ENCODE measurements at regions not wholly inside any gene's neighbourhood (a gene's known extent, or its start where the extent isn't known, plus 50 kb on each side); places are given as distances from the start of the nearest gene placed in this dataset.
"Not testable (repeated sequence)": the region's sequence is repeated elsewhere in the genome, so short reads cannot be mapped to it uniquely, and the experiment has no call there.

DNA sequence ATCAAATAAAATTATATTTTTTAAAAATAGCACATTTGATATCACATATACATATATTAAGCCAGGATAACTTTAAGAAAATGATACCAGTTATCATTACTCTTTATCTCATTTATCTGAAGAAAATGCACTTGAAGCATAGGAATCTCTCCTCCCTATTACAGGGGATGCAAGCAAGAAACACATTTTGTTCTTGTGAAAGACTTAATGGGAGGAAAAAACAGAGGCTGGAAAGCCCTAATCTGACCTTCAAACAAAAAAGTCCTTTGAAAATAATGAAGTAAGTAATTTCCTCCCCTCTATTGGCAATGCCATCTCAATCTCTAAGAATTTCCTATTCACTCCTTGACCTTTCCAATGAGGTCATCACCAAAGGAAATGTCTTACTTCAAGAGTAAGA lies 1012.6 kb upstream of the ADAMTS5 start:
- H3K36me3 ChIP-seq (replicated peaks in 1 of 2; ENCODE audit: control extremely low read depth in 1 of 2, control insufficient read depth in 1 of 2, extremely low read depth in 1 of 2, insufficient read depth in 2 of 2, low read length in 1 of 2); CTCF ChIA-PET; H3K27me3 Mint-ChIP-seq; H3K9ac ChIP-seq (ENCODE audit: low read length); POLR2A ChIA-PET; H3K27ac Mint-ChIP-seq; H3K4me1 Mint-ChIP-seq; H3K4me1 ChIP-seq (ENCODE audit: control insufficient read depth in 2 of 2, insufficient read depth in 2 of 2, low read length in 2 of 2); DNase-seq; H3K4me3 ChIP-seq (ENCODE audit: control extremely low read depth in 1 of 5, extremely low read depth in 1 of 5, insufficient read depth in 1 of 5, low read depth in 2 of 5, low read length in 4 of 5); H3K79me2 ChIP-seq (ENCODE audit: control insufficient read depth, insufficient read depth, low read length); H3K4me3 Mint-ChIP-seq; H3K9me3 Mint-ChIP-seq (ENCODE audit: insufficient read depth); H4K20me1 ChIP-seq (ENCODE audit: control insufficient read depth, insufficient read depth, low read length, poor library complexity, severe bottlenecking); H3K4me2 ChIP-seq (replicated peaks; ENCODE audit: low read depth, low read length, poor library complexity, severe bottlenecking); H2AFZ ChIP-seq (ENCODE audit: insufficient read depth, low read depth, low read length, poor library complexity, severe bottlenecking); intact Hi-C loops (cut with micrococcal nuclease); H3K27ac ChIP-seq (ENCODE audit: low read length in 2 of 2); H3K27me3 ChIP-seq (replicated peaks in 1 of 4; ENCODE audit: control extremely low read depth in 1 of 4, control insufficient read depth in 3 of 4, insufficient read depth in 4 of 4, low read length in 3 of 4); H3K9me3 ChIP-seq (ENCODE audit: control extremely low read depth in 1 of 3, control insufficient read depth in 2 of 3, insufficient read depth in 1 of 3, low read length in 2 of 3); ATAC-seq (ENCODE audit: low read depth): not testable (repeated sequence)

- Histone ChIP-seq H3K9me3 (ENCODE audit: control extremely low read depth in 1 of 3, control insufficient read depth in 2 of 3, insufficient read depth in 1 of 3, low read length in 2 of 3) (peaks cover 0 to 2% (median 0%) of the 10 kb centered on the region in 3 donors), H3K36me3 (replicated peaks in 1 of 2; ENCODE audit: control extremely low read depth in 1 of 2, control insufficient read depth in 1 of 2, extremely low read depth in 1 of 2, insufficient read depth in 2 of 2, low read length in 1 of 2) (no peaks in the 10 kb centered on the region), H3K27ac (ENCODE audit: low read length in 2 of 2) (no peak overlapping the region), H3K4me1 (ENCODE audit: control insufficient read depth in 2 of 2, insufficient read depth in 2 of 2, low read length in 2 of 2) (no peaks in the 10 kb centered on the region), H3K79me2 (ENCODE audit: control insufficient read depth, insufficient read depth, low read length) (no peaks in the 10 kb centered on the region), H3K9ac (ENCODE audit: low read length) (no peak overlapping the region), H4K20me1 (ENCODE audit: control insufficient read depth, insufficient read depth, low read length, poor library complexity, severe bottlenecking) (no peaks in the 10 kb centered on the region), H3K27me3 (replicated peaks in 1 of 4; ENCODE audit: control extremely low read depth in 1 of 4, control insufficient read depth in 3 of 4, insufficient read depth in 4 of 4, low read length in 3 of 4) (no peaks in the 10 kb centered on the region), H2AFZ (ENCODE audit: insufficient read depth, low read depth, low read length, poor library complexity, severe bottlenecking) (no peak overlapping the region), H3K4me3 (ENCODE audit: control extremely low read depth in 1 of 5, extremely low read depth in 1 of 5, insufficient read depth in 1 of 5, low read depth in 2 of 5, low read length in 4 of 5) (no peak overlapping the region), H3K4me2 (replicated peaks; ENCODE audit: low read depth, low read length, poor library complexity, severe bottlenecking) (no peak overlapping the region)
- Mint-ChIP-seq H3K27me3 (no peaks in the 10 kb centered on the region), H3K27ac (no peak overlapping the region), H3K4me1 (no peaks in the 10 kb centered on the region), H3K4me3 (no peak overlapping the region), H3K9me3 (ENCODE audit: insufficient read depth) (peaks cover 5% of the 10 kb centered on the region)
- 100% methylated on average over 1 of the region's 2 CpGs for WGBS (ENCODE audit: insufficient coverage)
- ChIA-PET CTCF (no interaction called here), POLR2A (no interaction called here)
- DNase-seq = no peak
- intact Hi-C loops (cut with micrococcal nuclease) = no loop called here
- no peak for ATAC-seq (ENCODE audit: low read depth)
- TF ChIP-seq, protein P1, sequence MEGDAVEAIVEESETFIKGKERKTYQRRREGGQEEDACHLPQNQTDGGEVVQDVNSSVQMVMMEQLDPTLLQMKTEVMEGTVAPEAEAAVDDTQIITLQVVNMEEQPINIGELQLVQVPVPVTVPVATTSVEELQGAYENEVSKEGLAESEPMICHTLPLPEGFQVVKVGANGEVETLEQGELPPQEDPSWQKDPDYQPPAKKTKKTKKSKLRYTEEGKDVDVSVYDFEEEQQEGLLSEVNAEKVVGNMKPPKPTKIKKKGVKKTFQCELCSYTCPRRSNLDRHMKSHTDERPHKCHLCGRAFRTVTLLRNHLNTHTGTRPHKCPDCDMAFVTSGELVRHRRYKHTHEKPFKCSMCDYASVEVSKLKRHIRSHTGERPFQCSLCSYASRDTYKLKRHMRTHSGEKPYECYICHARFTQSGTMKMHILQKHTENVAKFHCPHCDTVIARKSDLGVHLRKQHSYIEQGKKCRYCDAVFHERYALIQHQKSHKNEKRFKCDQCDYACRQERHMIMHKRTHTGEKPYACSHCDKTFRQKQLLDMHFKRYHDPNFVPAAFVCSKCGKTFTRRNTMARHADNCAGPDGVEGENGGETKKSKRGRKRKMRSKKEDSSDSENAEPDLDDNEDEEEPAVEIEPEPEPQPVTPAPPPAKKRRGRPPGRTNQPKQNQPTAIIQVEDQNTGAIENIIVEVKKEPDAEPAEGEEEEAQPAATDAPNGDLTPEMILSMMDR (IDR thresholded peaks at IDR 0.05) = no peak
- no peak for TF ChIP-seq EZH2 (IDR thresholded peaks at IDR 0.05; ENCODE audit: borderline replicate concordance, insufficient read depth, low read depth, low read length, poor library complexity, severe bottlenecking)
These were observed 1008.6 kb upstream of the ADAMTS5 start for GRCh38 chr21:27975514-27975913.

GRCh38 chr21:27974152-27974551 lies 1007.3 kb upstream of the ADAMTS5 start:
- ATAC-seq (ENCODE audit: low read depth); H3K9me3 Mint-ChIP-seq (ENCODE audit: insufficient read depth); H3K4me3 ChIP-seq (ENCODE audit: control extremely low read depth in 1 of 5, extremely low read depth in 1 of 5, insufficient read depth in 1 of 5, low read depth in 2 of 5, low read length in 4 of 5); H3K27me3 ChIP-seq (replicated peaks in 1 of 4; ENCODE audit: control extremely low read depth in 1 of 4, control insufficient read depth in 3 of 4, insufficient read depth in 4 of 4, low read length in 3 of 4); H3K4me1 ChIP-seq (ENCODE audit: control insufficient read depth in 2 of 2, insufficient read depth in 2 of 2, low read length in 2 of 2); DNase-seq; H3K79me2 ChIP-seq (ENCODE audit: control insufficient read depth, insufficient read depth, low read length); H3K4me3 Mint-ChIP-seq; POLR2A ChIA-PET; H4K20me1 ChIP-seq (ENCODE audit: control insufficient read depth, insufficient read depth, low read length, poor library complexity, severe bottlenecking); H3K4me1 Mint-ChIP-seq; H3K9ac ChIP-seq (ENCODE audit: low read length); H3K9me3 ChIP-seq (ENCODE audit: control extremely low read depth in 1 of 3, control insufficient read depth in 2 of 3, insufficient read depth in 1 of 3, low read length in 2 of 3); H3K27ac Mint-ChIP-seq; H3K4me2 ChIP-seq (replicated peaks; ENCODE audit: low read depth, low read length, poor library complexity, severe bottlenecking); H3K27ac ChIP-seq (ENCODE audit: low read length in 2 of 2); H3K36me3 ChIP-seq (replicated peaks in 1 of 2; ENCODE audit: control extremely low read depth in 1 of 2, control insufficient read depth in 1 of 2, extremely low read depth in 1 of 2, insufficient read depth in 2 of 2, low read length in 1 of 2); H3K27me3 Mint-ChIP-seq; intact Hi-C loops (cut with micrococcal nuclease); H2AFZ ChIP-seq (ENCODE audit: insufficient read depth, low read depth, low read length, poor library complexity, severe bottlenecking); CTCF ChIA-PET: not testable (repeated sequence)
- WGBS (ENCODE audit: insufficient coverage) = no CpG with 5 or more reads among the region's 1 CpG

- H3K27ac ChIP-seq (ENCODE audit: low read length in 2 of 2); H3K36me3 ChIP-seq (replicated peaks in 1 of 2; ENCODE audit: control extremely low read depth in 1 of 2, control insufficient read depth in 1 of 2, extremely low read depth in 1 of 2, insufficient read depth in 2 of 2, low read length in 1 of 2); H3K27me3 ChIP-seq (replicated peaks in 1 of 4; ENCODE audit: control extremely low read depth in 1 of 4, control insufficient read depth in 3 of 4, insufficient read depth in 4 of 4, low read length in 3 of 4); H3K79me2 ChIP-seq (ENCODE audit: control insufficient read depth, insufficient read depth, low read length); H3K4me3 ChIP-seq (ENCODE audit: control extremely low read depth in 1 of 5, extremely low read depth in 1 of 5, insufficient read depth in 1 of 5, low read depth in 2 of 5, low read length in 4 of 5); H3K4me1 Mint-ChIP-seq; H3K27ac Mint-ChIP-seq; H3K9ac ChIP-seq (ENCODE audit: low read length); ATAC-seq (ENCODE audit: low read depth); H3K4me2 ChIP-seq (replicated peaks; ENCODE audit: low read depth, low read length, poor library complexity, severe bottlenecking); POLR2A ChIA-PET; H3K4me3 Mint-ChIP-seq; DNase-seq; CTCF ChIA-PET; H3K4me1 ChIP-seq (ENCODE audit: control insufficient read depth in 2 of 2, insufficient read depth in 2 of 2, low read length in 2 of 2); H3K27me3 Mint-ChIP-seq; intact Hi-C loops (cut with micrococcal nuclease); H4K20me1 ChIP-seq (ENCODE audit: control insufficient read depth, insufficient read depth, low read length, poor library complexity, severe bottlenecking); H3K9me3 Mint-ChIP-seq (ENCODE audit: insufficient read depth); H3K9me3 ChIP-seq (ENCODE audit: control extremely low read depth in 1 of 3, control insufficient read depth in 2 of 3, insufficient read depth in 1 of 3, low read length in 2 of 3); H2AFZ ChIP-seq (ENCODE audit: insufficient read depth, low read depth, low read length, poor library complexity, severe bottlenecking): not testable (repeated sequence)
These were observed 1001.4 kb upstream of the ADAMTS5 start for GRCh38 chr21:27968240-27968639.
